ENCODE measurements at regions not wholly inside any gene's neighbourhood (a gene's known extent, or its start where the extent isn't known, plus 50 kb on each side); places are given as distances from the start of the nearest gene placed in this dataset.

DNA sequence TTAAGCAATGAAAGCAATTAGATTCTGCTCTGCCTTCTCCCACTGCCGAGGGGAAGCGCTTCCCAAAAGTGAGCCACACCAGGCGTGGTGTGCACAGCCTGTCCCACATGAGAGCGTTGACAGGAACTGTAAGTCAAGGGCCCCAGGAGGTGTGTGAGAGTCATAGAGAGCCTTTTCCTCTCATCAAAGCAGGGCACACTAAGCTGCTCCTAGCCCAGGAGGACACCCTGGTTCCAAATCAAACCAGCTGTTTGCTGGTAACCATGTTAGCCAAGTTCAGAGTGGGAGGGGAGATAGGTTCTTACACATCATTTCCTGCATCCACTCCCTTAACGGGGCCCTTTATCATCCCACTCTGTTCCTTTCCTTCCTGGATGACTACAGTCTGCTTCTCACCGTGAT is 98.3 kb downstream of the SPTSSA start:
- Histone ChIP-seq H2BK15ac (ENCODE audit: low read depth, poor library complexity, severe bottlenecking) (no peak overlapping the region), H4K8ac (ENCODE audit: low read length) (no peak overlapping the region), H3K27ac (ENCODE audit: low read length, poor library complexity, severe bottlenecking) (no peak overlapping the region), H3K9ac (ENCODE audit: low read length) (no peak overlapping the region), H2BK120ac (ENCODE audit: low read depth, low read length) (no peak overlapping the region), H3K4ac (ENCODE audit: low read depth in 1 of 2, low read length in 2 of 2) (no peak overlapping the region), H3K14ac (ENCODE audit: low read length in 2 of 2) (no peak overlapping the region), H3K79me1 (replicated peaks; ENCODE audit: low read length, poor library complexity, severe bottlenecking) (no peaks in the 10 kb centered on the region), H2BK12ac (ENCODE audit: low read length in 2 of 2) (no peak overlapping the region), H3K18ac (ENCODE audit: low read depth in 1 of 2, low read length in 2 of 2) (peak overlapping the region in 1 of 2 experiments; percentile 50), H3K4me3 (ENCODE audit: insufficient read depth in 1 of 2, low read depth in 1 of 2, low read length in 2 of 2) (no peak overlapping the region), H3K23ac (ENCODE audit: low read length in 2 of 2) (no peak overlapping the region), H3K9me3 (ENCODE audit: control insufficient read depth, low read length) (no peaks in the 10 kb centered on the region), H3K4me2 (ENCODE audit: low read length, poor library complexity, severe bottlenecking) (no peak overlapping the region), H2AFZ (ENCODE audit: low read depth, low read length) (no peak overlapping the region), H2BK5ac (ENCODE audit: low read depth, low read length, poor library complexity, severe bottlenecking) (no peak overlapping the region), H3K36me3 (ENCODE audit: control insufficient read depth in 1 of 2, insufficient read depth in 2 of 2, low read depth in 1 of 2, low read length in 2 of 2) (no peaks in the 10 kb centered on the region), H2AK5ac (ENCODE audit: low read length, severe bottlenecking) (no peak overlapping the region), H3K27me3 (ENCODE audit: control insufficient read depth in 1 of 2, insufficient read depth in 1 of 2, low read length in 2 of 2) (no peaks in the 10 kb centered on the region), H4K91ac (ENCODE audit: low read length) (no peak overlapping the region), H3K4me1 (ENCODE audit: control insufficient read depth, insufficient read depth, low read depth, low read length) (no peaks in the 10 kb centered on the region)
- peak; percentile 15 for DNase-seq
- 76% methylated on average over 6 of the region's 6 CpGs for WGBS

DNA sequence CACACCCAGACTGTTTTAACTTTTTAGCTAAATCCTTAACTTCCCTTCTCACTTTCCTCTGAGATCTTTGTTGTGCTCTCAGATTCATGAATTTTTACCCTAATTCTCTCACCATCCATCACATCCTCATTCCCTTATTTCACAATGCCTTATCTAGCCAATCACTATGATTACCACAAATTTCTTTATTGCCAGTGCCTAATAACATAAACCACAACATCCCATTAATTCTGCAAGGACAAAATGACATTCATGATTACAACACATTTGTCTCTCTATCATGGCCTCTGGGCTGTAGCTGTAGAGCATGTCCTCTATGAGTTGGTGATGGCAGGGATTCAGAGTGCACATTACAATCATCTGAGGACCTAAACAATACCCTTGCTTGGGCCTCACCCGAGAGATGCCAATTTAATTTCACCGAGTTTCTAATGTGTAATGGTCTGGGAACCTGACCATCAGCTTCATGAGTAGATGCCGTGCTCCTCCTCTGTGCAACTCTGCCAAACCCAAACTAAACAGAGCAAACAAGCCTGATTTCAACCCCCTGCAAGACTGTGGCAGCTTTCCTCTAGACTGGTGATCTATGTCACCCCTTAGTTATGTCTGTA is 99.3 kb downstream of the SPTSSA start:
- H2BK5ac ChIP-seq (ENCODE audit: low read depth, low read length, poor library complexity, severe bottlenecking), result no peak overlapping the region
- no peak overlapping the region for H2AFZ ChIP-seq (ENCODE audit: low read depth, low read length)
- H3K9me3 ChIP-seq (ENCODE audit: control insufficient read depth, low read length), result no peaks in the 10 kb centered on the region
- no peak for DNase-seq
- WGBS, result 100% methylated on average over 3 of the region's 3 CpGs
- H3K27ac ChIP-seq (ENCODE audit: low read length, poor library complexity, severe bottlenecking), result no peak overlapping the region
- H3K14ac ChIP-seq (ENCODE audit: low read length in 2 of 2), result no peak overlapping the region
- H4K91ac ChIP-seq (ENCODE audit: low read length), result no peak overlapping the region
- H3K18ac ChIP-seq (ENCODE audit: low read depth in 1 of 2, low read length in 2 of 2), result no peak overlapping the region
- no peak overlapping the region for H2BK12ac ChIP-seq (ENCODE audit: low read length in 2 of 2)
- H3K36me3 ChIP-seq (ENCODE audit: control insufficient read depth in 1 of 2, insufficient read depth in 2 of 2, low read depth in 1 of 2, low read length in 2 of 2), result no peaks in the 10 kb centered on the region
- no peak overlapping the region for H3K4me3 ChIP-seq (ENCODE audit: insufficient read depth in 1 of 2, low read depth in 1 of 2, low read length in 2 of 2)
- no peaks in the 10 kb centered on the region for H3K4me1 ChIP-seq (ENCODE audit: control insufficient read depth, insufficient read depth, low read depth, low read length)
- no peak overlapping the region for H4K8ac ChIP-seq (ENCODE audit: low read length)
- no peaks in the 10 kb centered on the region for H3K79me1 ChIP-seq (replicated peaks; ENCODE audit: low read length, poor library complexity, severe bottlenecking)
- H3K27me3 ChIP-seq (ENCODE audit: control insufficient read depth in 1 of 2, insufficient read depth in 1 of 2, low read length in 2 of 2), result no peaks in the 10 kb centered on the region
- H3K4me2 ChIP-seq (ENCODE audit: low read length, poor library complexity, severe bottlenecking), result no peak overlapping the region
- H2BK15ac ChIP-seq (ENCODE audit: low read depth, poor library complexity, severe bottlenecking), result no peak overlapping the region
- no peak overlapping the region for H2BK120ac ChIP-seq (ENCODE audit: low read depth, low read length)
- H3K9ac ChIP-seq (ENCODE audit: low read length), result no peak overlapping the region
- no peak overlapping the region for H3K23ac ChIP-seq (ENCODE audit: low read length in 2 of 2)
- H3K4ac ChIP-seq (ENCODE audit: low read depth in 1 of 2, low read length in 2 of 2), result no peak overlapping the region
- H2AK5ac ChIP-seq (ENCODE audit: low read length, severe bottlenecking), result no peak overlapping the region

DNA sequence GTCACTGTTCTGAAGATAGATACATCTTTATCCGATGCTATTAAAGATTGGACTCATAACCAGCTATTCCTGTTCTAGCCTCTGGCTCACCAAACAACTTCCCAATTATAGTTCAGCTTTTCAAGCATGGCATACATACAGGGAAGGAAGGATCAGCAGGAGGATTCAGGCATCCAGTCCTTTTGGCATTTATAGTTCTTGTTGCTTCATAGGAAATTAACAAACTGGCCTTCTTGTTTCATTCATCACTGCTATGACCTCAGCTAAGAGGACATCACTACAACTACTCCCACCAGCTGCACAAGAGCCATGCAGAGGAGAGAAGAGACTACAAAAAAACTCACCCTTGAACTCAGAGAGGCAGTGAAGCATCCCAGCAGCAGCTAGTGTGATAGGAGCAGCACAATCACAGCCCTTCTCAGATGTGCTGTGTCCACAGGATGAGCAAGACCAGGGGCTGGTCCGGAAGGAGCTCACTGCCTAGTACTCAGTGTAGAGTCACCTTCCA is 100.5 kb downstream of the SPTSSA start:
- Histone ChIP-seq H3K18ac (ENCODE audit: low read depth in 1 of 2, low read length in 2 of 2) (no peak overlapping the region), H2AFZ (ENCODE audit: low read depth, low read length) (no peak overlapping the region), H2BK120ac (ENCODE audit: low read depth, low read length) (no peak overlapping the region), H3K36me3 (ENCODE audit: control insufficient read depth in 1 of 2, insufficient read depth in 2 of 2, low read depth in 1 of 2, low read length in 2 of 2) (no peaks in the 10 kb centered on the region), H3K14ac (ENCODE audit: low read length in 2 of 2) (no peak overlapping the region), H3K27me3 (ENCODE audit: control insufficient read depth in 1 of 2, insufficient read depth in 1 of 2, low read length in 2 of 2) (no peaks in the 10 kb centered on the region), H4K8ac (ENCODE audit: low read length) (no peak overlapping the region), H3K9me3 (ENCODE audit: control insufficient read depth, low read length) (no peaks in the 10 kb centered on the region), H3K9ac (ENCODE audit: low read length) (peak overlapping the region; percentile 13), H2BK12ac (ENCODE audit: low read length in 2 of 2) (peak overlapping the region in 1 of 2 experiments; percentile 19), H3K27ac (ENCODE audit: low read length, poor library complexity, severe bottlenecking) (no peak overlapping the region), H3K23ac (ENCODE audit: low read length in 2 of 2) (no peak overlapping the region), H4K91ac (ENCODE audit: low read length) (no peak overlapping the region), H2BK15ac (ENCODE audit: low read depth, poor library complexity, severe bottlenecking) (no peak overlapping the region), H2BK5ac (ENCODE audit: low read depth, low read length, poor library complexity, severe bottlenecking) (no peak overlapping the region), H3K79me1 (replicated peaks; ENCODE audit: low read length, poor library complexity, severe bottlenecking) (no peaks in the 10 kb centered on the region), H3K4me1 (ENCODE audit: control insufficient read depth, insufficient read depth, low read depth, low read length) (no peaks in the 10 kb centered on the region), H3K4ac (ENCODE audit: low read depth in 1 of 2, low read length in 2 of 2) (no peak overlapping the region), H3K4me2 (ENCODE audit: low read length, poor library complexity, severe bottlenecking) (no peak overlapping the region), H2AK5ac (ENCODE audit: low read length, severe bottlenecking) (no peak overlapping the region), H3K4me3 (ENCODE audit: insufficient read depth in 1 of 2, low read depth in 1 of 2, low read length in 2 of 2) (no peak overlapping the region)
- peak; percentile 55 for DNase-seq
- WGBS, result 100% methylated on average over 1 of the region's 2 CpGs

DNA sequence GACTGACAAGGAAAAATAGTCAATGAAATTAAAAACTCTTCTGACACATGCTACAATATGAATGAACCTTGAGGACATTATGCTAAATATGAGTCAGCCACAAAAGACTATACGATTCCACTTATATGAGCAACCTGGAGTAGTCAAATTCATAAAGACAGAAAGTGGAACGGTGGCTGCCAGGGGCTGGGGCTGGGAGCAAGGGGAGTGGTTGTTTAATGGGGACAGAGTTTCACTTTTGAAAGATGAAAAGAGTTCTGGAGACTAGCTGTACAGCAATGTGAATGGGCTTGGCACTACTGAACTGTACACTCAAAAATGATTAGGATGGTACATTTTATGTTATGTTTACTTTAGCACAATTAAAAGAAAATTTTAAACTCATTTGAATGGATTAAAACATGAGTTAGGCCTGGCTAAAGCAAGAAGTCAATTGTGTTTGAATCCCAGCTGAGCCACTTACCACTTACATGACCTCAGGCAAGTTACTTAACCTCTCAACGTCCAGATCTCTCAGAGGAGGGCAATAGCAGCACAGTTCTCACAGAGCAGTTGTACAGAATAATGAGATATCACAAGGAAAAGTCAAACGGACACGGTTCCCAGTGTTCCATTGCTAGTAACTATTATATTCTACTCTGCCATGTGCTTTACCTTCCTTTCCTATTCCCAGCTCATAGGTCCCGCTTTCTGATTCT is 102.5 kb downstream of the SPTSSA start:
- WGBS, result 41% methylated on average over 5 of the region's 6 CpGs
- Histone ChIP-seq H2BK12ac (ENCODE audit: low read length in 2 of 2) (no peak overlapping the region), H3K14ac (ENCODE audit: low read length in 2 of 2) (no peak overlapping the region), H3K9ac (ENCODE audit: low read length) (no peak overlapping the region), H2AFZ (ENCODE audit: low read depth, low read length) (no peak overlapping the region), H4K8ac (ENCODE audit: low read length) (no peak overlapping the region), H3K27ac (ENCODE audit: low read length, poor library complexity, severe bottlenecking) (no peak overlapping the region), H3K4ac (ENCODE audit: low read depth in 1 of 2, low read length in 2 of 2) (no peak overlapping the region), H2BK120ac (ENCODE audit: low read depth, low read length) (no peak overlapping the region), H2BK5ac (ENCODE audit: low read depth, low read length, poor library complexity, severe bottlenecking) (no peak overlapping the region), H3K4me1 (ENCODE audit: control insufficient read depth, insufficient read depth, low read depth, low read length) (peaks cover 2% of the 10 kb centered on the region), H3K9me3 (ENCODE audit: control insufficient read depth, low read length) (no peaks in the 10 kb centered on the region), H2AK5ac (ENCODE audit: low read length, severe bottlenecking) (no peak overlapping the region), H3K79me1 (replicated peaks; ENCODE audit: low read length, poor library complexity, severe bottlenecking) (no peaks in the 10 kb centered on the region), H4K91ac (ENCODE audit: low read length) (no peak overlapping the region), H3K36me3 (ENCODE audit: control insufficient read depth in 1 of 2, insufficient read depth in 2 of 2, low read depth in 1 of 2, low read length in 2 of 2) (no peaks in the 10 kb centered on the region), H3K23ac (ENCODE audit: low read length in 2 of 2) (no peak overlapping the region), H3K4me2 (ENCODE audit: low read length, poor library complexity, severe bottlenecking) (no peak overlapping the region), H3K18ac (ENCODE audit: low read depth in 1 of 2, low read length in 2 of 2) (no peak overlapping the region), H2BK15ac (ENCODE audit: low read depth, poor library complexity, severe bottlenecking) (no peak overlapping the region), H3K4me3 (ENCODE audit: insufficient read depth in 1 of 2, low read depth in 1 of 2, low read length in 2 of 2) (no peak overlapping the region), H3K27me3 (ENCODE audit: control insufficient read depth in 1 of 2, insufficient read depth in 1 of 2, low read length in 2 of 2) (no peaks in the 10 kb centered on the region)
- DNase-seq, result peak; percentile 40

All from mesenchymal stem cell (in vitro differentiated cells and primary cell).